HS-5 (cell line): ENCODE measurements at regions not wholly inside any gene's neighbourhood (a gene's known extent, or its start where the extent isn't known, plus 50 kb on each side); places are given as distances from the start of the nearest gene placed in this dataset.
A peak's percentile ranks its signal among the peaks of the same experiment; 100 is the strongest.
"Not testable (repeated sequence)": the region's sequence is repeated elsewhere in the genome, so short reads cannot be mapped to it uniquely, and the experiment has no call there.

ENCODE experiments used
- DNase-seq: peaks from one replicate; pipeline ENCODE4 v3.0.0-alpha.2; 2012; ENCODE audit warnings: low read depth

DNA sequence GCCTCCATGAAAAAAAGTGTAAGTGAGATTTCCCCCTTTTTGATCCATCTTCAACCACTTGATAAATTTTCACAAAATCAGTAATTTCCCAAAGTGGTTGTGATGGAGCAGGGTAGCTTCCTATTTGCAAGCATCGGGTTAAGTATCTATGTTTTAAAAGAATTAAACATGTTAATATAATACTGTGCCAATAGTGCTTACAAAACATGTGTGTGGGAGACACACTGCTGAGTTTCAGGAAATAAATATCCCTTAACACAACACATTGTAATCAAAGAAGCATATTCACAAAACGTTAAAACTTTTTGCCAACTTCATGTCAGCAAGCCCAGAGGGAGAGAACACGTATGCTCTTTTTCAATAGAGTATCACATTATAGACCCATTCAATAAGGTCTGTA, 526.9 kb downstream of the TTLL7 start:
- not testable (repeated sequence) for DNase-seq

GRCh38 chr1:83471272-83471671, 527.7 kb downstream of the TTLL7 start:
- not testable (repeated sequence) for DNase-seq

DNA sequence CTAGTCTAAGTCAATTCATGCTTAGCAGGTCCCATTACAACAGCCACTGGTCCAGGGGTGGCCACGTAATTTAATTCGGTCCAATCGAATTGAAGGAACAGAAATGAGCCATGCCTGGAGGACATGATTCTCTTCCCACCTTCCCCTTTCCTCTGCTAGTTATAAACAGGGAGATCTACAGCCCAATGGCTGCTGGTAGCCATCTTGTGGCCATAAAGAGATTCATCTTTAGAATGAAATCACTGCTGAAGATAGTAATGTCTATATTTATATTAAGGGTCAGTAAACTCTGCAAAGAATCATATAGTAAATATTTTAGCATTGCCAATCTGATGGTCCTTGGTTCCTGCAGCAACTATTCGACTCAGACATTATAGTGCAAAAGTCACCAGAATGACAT, 530.6 kb downstream of the TTLL7 start:
- DNase-seq: not testable (repeated sequence)

- DNase-seq: not testable (repeated sequence)
These were observed 541.1 kb downstream of the TTLL7 start for GRCh38 chr1:83457735-83458248.

GRCh38 chr1:83457281-83457680, 541.7 kb downstream of the TTLL7 start:
- DNase-seq: not testable (repeated sequence)

- not testable (repeated sequence) for DNase-seq
These were observed 543.2 kb downstream of the TTLL7 start for GRCh38 chr1:83455753-83456152.

DNA sequence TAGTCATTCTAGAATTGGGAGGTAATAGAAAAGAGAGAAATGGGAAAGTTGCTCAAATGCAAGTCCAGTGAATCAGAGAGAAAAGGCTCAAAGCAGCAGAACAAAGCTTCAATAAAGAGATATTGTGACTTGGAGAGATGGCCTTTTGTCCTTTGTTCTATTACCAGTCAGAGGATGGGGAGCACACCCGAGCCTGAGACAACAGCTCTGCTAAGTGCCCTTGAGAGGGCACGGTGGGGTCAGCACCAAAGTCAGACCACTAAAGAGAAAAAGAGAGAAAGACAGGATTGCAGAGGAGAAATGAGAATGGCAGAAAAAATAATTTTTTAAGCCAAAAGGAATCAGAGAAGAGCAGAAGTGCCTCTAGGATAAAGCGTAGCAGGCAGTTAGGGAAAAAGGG, 553.1 kb downstream of the TTLL7 start:
- DNase-seq: not testable (repeated sequence)

GRCh38 chr1:83442412-83442811, 556.5 kb downstream of the TTLL7 start:
- not testable (repeated sequence) for DNase-seq

- DNase-seq: peak; percentile 41
These were observed 558.3 kb downstream of the TTLL7 start for GRCh38 chr1:83440586-83440985.

GRCh38 chr1:83440021-83440420, 558.9 kb downstream of the TTLL7 start:
- not testable (repeated sequence) for DNase-seq

DNA sequence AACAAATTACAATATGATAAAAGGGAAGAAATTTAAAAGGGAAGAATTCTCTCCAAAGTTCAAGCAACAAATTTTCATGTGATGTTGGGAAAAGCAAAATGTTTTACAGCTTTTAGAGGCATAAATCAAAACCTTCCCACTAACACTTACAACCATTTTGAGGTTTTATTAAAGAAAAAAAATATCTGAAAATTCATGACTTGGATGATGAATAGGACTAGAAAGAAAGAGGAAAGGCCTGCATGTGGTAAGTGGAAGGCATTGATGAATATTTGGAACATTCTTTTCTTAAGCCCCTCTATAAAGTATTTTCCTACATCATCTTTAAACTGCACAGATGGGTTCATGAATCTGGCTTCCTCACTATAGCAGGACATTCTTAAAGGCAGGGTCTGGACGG, 560.6 kb downstream of the TTLL7 start:
- not testable (repeated sequence) for DNase-seq

DNA sequence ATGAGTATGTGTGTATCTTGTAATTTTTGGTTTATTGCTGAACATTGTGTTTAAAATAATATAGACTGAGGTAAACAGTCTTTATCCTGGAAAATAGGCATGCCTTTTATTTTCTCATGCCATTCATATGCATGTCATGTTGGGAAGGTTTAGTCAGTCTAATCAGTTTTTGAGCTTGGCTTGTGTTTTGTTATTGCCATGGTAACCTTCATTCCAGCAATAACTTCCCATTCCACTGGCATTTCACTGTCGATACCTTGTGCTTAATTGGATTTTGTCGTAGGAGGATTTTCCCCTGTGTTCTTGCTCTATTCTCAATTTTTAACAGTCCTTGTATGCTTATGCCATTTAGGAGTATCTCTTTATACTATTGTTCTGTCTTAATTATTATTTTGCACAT, 563.6 kb downstream of the TTLL7 start:
- not testable (repeated sequence) for DNase-seq

DNA sequence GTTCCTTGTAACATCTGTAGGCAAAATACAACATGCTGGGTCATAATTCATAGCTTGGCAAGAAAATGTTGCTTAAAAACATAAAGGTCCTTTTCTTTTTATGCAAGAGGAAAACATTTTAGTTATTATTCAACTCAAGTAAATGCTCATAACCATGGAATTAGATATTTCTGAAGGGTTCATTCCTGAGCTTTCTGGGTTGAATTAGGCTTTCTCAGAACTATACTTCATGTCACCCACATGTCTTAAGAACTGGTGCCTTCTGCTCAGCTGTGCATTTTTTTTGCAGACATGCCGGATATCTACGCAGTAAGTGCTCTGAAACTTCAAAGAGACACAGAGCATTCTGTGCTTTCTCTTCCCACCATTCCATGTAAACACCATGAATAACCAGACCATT, 571.4 kb downstream of the TTLL7 start:
- not testable (repeated sequence) for DNase-seq

- DNase-seq: not testable (repeated sequence)
These were observed 575.5 kb downstream of the TTLL7 start for GRCh38 chr1:83423382-83423781.

GRCh38 chr1:83418558-83418957, 580.4 kb downstream of the TTLL7 start:
- DNase-seq: no peak

- not testable (repeated sequence) for DNase-seq
These were observed 585.2 kb downstream of the TTLL7 start for GRCh38 chr1:83413839-83414107.

DNA sequence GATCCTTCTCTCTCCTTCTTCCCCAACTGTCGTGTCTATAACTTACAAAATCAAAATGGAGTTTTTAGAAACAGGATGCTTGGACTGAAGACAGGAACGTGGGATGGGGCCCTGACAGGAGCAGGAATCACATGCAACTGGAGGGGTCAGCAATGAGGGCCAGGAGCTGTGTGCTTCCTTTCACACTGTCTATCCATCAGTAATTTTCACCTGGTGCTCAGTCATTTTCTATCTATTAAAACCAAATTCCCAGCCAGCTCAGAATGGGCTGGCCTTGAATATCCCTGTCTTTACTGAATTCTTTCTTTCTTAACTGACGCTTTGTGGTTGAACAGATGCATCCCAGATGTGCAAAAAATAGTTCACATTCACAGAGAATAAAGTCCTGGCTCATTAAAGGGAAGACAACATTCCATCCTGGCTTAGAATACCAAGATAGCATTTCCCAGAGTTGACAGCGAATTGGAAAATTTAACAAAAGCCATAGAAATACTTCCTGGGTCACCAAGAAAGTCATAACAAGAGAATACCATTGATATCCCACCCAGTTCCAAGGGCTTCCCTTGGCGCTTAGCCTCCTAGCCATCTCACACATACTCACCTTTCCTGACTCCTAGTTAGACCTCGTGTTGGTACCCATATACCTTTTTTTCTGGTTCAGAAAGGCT, 588.1 kb downstream of the TTLL7 start:
- peak; percentile 6 for DNase-seq

DNA sequence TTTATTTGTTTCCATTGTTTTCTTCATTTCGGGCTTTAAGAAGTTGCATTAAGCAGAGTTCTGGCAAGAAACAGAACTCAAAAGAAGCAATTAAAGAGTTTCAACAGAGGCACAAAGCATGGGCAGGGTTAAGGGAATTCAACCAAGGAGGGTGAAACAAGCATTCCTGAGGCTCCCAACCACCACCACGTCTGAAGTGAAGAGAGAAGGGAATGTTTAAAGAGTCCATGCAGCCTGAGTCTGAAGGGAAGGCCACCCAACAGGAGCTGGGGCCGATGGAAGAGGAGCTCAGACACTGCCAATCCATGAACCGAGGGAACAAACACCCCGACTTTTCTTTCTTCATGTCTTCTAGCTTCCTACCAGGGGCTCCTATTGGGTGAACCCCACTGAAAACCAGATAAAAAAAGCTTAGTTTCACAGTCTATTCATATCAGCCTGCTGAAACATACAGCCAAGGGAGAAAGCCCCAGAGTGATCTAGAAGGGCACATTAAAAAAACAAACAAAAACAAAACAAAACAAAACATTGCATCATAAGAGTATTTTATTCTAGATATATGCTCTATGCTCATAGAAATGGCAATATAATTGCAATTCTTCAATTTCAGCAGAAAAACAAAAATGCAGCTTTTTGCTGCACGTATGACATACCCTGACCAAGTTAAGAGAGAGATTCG, 592.1 kb downstream of the TTLL7 start:
- not testable (repeated sequence) for DNase-seq

DNA sequence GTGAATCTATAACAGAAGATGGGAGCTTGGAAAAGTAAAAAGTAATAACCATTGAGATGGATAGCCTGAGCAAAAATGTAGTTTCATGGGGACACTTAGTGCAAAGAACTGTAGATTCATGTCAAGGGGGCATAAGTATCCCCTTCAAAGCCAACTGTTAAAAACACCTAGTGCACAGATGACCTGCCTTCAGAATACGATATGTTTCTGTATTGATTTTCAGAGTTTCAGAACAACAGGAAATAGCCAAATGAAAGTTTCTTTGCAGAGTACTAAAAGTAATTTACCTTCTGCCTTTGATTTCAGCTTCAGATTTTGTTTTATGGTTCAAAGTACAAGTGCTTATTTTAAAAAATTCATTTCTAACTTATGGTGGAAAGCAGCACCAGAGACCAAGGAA, 593.1 kb downstream of the TTLL7 start:
- DNase-seq: not testable (repeated sequence)

DNA sequence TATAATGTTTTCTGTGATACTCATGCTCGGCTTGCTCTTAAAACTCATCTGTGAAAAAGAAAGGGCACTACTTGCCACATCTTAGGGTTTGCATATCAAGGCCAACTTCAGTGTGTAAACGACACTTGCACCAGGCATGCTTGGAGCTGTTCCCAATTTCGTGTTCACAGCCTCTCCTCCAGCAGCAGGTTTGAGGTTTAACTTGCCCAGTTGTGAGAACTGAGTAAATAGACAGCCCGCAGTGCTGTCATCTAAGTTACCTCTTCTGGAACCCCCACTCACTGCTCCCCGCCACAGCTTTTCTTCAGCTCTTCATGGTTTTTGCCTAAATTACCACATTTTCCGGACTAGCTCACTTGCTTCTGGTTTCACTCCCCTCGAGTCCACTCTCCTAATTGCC, 595.4 kb downstream of the TTLL7 start:
- DNase-seq: not testable (repeated sequence)

GRCh38 chr1:83401146-83401545, 597.8 kb downstream of the TTLL7 start:
- not testable (repeated sequence) for DNase-seq

GRCh38 chr1:83400173-83400572, 598.8 kb downstream of the TTLL7 start:
- DNase-seq: not testable (repeated sequence)

DNA sequence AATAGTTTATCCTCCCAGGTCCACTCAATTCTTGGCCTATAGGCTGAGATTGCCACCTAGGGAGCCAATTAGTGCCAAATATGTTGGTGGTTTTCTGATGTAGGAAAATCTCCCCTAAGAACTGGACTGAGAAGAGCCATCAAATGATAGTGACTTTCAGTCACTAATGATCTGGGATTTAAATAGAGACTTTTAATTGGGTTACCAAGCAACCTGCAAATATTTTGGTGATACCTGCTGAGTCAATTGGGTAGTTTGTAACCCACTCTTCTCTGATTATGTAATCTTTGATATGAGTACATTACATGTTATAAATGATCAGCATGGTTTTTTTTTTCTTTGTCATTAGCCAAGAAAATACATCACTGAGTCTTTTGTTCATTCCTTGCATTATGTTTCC, 600.8 kb downstream of the TTLL7 start:
- not testable (repeated sequence) for DNase-seq

DNA sequence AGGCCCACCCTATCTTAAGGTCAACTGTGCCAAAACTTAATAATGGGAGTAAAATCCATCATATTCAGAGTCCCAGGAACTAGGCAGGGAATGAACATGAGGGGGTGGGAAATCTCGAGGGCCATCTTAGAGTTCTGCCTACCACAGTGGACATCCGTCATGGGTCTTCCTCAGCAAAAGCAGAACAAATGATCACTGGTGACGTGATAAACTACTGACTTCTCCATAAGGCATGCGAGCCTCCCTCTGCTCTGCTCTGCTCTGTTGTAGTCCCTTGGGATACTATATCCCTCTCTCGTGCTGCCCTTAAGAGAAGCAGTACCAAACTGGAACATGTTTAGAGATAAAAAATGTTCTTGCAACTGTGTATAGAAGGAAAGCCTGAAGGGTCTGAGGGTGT, 603.8 kb downstream of the TTLL7 start:
- DNase-seq: not testable (repeated sequence)
